Hepatocyte (in vitro differentiated cells): ENCODE measurements at regions not wholly inside any gene's neighbourhood (a gene's known extent, or its start where the extent isn't known, plus 50 kb on each side); places are given as distances from the start of the nearest gene placed in this dataset.
"Not testable (repeated sequence)": the region's sequence is repeated elsewhere in the genome, so short reads cannot be mapped to it uniquely, and the experiment has no call there.

Source experiments
- DNase-seq: peaks from one replicate; pipeline ENCODE4 v3.0.0-alpha.2; 2016; ENCODE audit warnings: low spot score
- H2AFZ ChIP-seq: fragments of 200-600 bp; sonication (generic); 2 replicates; pipeline ENCODE4 v1.6.0; 2016; ENCODE audit warnings: antibody characterized with exemption, mild to moderate bottlenecking
- H3K27ac ChIP-seq: fragments of 200-600 bp; sonication (generic); 2 replicates; pipeline ENCODE4 v1.5.1; 2016; ENCODE audit warnings: mild to moderate bottlenecking
- H3K27me3 ChIP-seq: fragments of 200-600 bp; sonication (generic); 2 replicates; pipeline ENCODE4 v1.6.1; 2016
- H3K36me3 ChIP-seq: fragments of 200-600 bp; sonication (generic); replicated peaks from 2 replicates; pipeline ENCODE4 v1.5.1; 2016; ENCODE audit warnings: low read depth; ENCODE audit not compliant: insufficient read depth
- H3K4me1 ChIP-seq: fragments of 200-600 bp; sonication (generic); 2 replicates; pipeline ENCODE4 v1.5.1; 2016; ENCODE audit warnings: mild to moderate bottlenecking, moderate library complexity; ENCODE audit not compliant: insufficient read depth
- H3K4me2 ChIP-seq: fragments of 200-600 bp; sonication (generic); 2 replicates; pipeline ENCODE4 v1.6.0; 2016
- H3K4me3 ChIP-seq: fragments of 200-600 bp; sonication (generic); 2 replicates; pipeline ENCODE4 v1.5.1; 2016; ENCODE audit warnings: mild to moderate bottlenecking
- H3K79me2 ChIP-seq: fragments of 200-600 bp; sonication (generic); 2 replicates; pipeline ENCODE4 v1.6.0; 2017; ENCODE audit warnings: mild to moderate bottlenecking
- H3K9me2 ChIP-seq: fragments of 200-600 bp; sonication (generic); replicated peaks from 2 replicates; pipeline ENCODE4 v1.6.0; 2017; ENCODE audit warnings: mild to moderate bottlenecking; ENCODE audit not compliant: insufficient read depth
- H3K9me3 ChIP-seq: fragments of 200-600 bp; sonication (generic); 2 replicates; pipeline ENCODE4 v1.5.1; 2016; ENCODE audit warnings: low read depth, mild to moderate bottlenecking
- H4K20me1 ChIP-seq: fragments of 200-600 bp; sonication (generic); 2 replicates; pipeline ENCODE4 v1.6.0; 2016; ENCODE audit warnings: mild to moderate bottlenecking; ENCODE audit not compliant: insufficient read depth, poor library complexity, severe bottlenecking
- EZH2 ChIP-seq: fragments of 200-600 bp; sonication (generic); IDR thresholded peaks from 2 replicates; pipeline ENCODE4 v1.6.1; 2016; ENCODE audit warnings: antibody characterized with exemption, mild to moderate bottlenecking, borderline replicate concordance
- EZH2phosphoT487 ChIP-seq: fragments of 200-600 bp; sonication (generic); IDR thresholded peaks from one replicate; pipeline ENCODE4 v1.6.1; 2018; ENCODE audit warnings: antibody characterized with exemption, mild to moderate bottlenecking, low read depth, moderate library complexity; ENCODE audit not compliant: unreplicated experiment, severe bottlenecking
- WGBS: methylation state at CpG from one replicate; pipeline ENCODE4 v1.1.6; 2016; ENCODE audit warnings: low lambda C conversion rate; ENCODE audit errors: missing lambda C conversion rate; 5-methylcytosine and 5-hydroxymethylcytosine counted together
- TF ChIP-seq, protein P1 (sequence below): fragments of 200-600 bp; sonication (generic); IDR thresholded peaks from 2 replicates; pipeline ENCODE4 v1.5.1; 2016; ENCODE audit warnings: antibody characterized with exemption, mild to moderate bottlenecking; ENCODE audit not compliant: poor library complexity

DNA sequence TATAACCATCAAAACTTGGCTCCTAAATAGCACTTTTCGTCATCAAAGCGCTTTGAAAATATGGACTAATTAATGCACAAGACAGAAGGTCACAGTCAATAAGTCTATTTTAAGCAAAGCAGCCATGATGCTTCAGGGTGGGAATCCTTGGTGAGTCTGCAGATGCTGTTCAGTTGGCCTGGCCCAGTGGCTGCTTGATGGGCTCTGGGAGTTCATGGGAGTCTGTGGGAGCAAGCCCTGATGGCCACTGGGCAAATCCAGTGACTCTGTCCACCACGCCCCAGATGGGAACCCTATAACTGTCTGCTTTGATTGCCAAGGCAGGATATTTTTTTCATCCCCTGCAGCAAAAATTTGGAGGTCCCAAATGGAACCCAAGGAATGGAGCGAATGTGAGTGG is 95.7 kb upstream of the CTBP2 start:
- Histone ChIP-seq H3K79me2 (no peaks in the 10 kb centered on the region), H3K27me3 (no peaks in the 10 kb centered on the region), H3K27ac (no peak overlapping the region), H3K9me3 (no peaks in the 10 kb centered on the region), H3K9me2 (no peaks in the 10 kb centered on the region), H3K4me2 (no peak overlapping the region), H4K20me1 (no peaks in the 10 kb centered on the region), H3K4me3 (no peak overlapping the region), H2AFZ (no peak overlapping the region), H3K4me1 (no peaks in the 10 kb centered on the region), H3K36me3 (no peaks in the 10 kb centered on the region)
- TF ChIP-seq, protein P1, sequence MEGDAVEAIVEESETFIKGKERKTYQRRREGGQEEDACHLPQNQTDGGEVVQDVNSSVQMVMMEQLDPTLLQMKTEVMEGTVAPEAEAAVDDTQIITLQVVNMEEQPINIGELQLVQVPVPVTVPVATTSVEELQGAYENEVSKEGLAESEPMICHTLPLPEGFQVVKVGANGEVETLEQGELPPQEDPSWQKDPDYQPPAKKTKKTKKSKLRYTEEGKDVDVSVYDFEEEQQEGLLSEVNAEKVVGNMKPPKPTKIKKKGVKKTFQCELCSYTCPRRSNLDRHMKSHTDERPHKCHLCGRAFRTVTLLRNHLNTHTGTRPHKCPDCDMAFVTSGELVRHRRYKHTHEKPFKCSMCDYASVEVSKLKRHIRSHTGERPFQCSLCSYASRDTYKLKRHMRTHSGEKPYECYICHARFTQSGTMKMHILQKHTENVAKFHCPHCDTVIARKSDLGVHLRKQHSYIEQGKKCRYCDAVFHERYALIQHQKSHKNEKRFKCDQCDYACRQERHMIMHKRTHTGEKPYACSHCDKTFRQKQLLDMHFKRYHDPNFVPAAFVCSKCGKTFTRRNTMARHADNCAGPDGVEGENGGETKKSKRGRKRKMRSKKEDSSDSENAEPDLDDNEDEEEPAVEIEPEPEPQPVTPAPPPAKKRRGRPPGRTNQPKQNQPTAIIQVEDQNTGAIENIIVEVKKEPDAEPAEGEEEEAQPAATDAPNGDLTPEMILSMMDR, result no peak
- no peak for TF ChIP-seq EZH2phosphoT487
- TF ChIP-seq EZH2, result no peak
- WGBS, result 80% methylated on average over 4 of the region's 4 CpGs
- DNase-seq, result no peak

DNA sequence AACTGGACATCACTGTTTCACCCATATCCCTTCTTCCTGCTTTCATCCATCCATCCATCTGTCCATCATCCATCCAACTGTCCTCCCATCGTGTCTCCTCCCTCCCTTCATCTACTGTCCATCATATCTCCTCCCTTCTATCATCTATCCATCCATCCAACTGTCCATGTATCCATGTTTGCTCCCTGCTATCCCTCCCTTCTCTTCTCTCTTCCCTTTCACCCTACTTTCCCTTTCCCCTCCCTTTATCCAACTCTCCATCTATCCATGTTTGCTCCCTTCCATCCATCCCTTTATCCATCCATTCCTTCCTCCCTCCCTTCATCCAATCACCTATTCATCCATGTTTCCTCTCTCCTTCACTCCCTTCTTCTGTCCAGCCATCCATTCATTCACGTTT is 92.6 kb upstream of the CTBP2 start:
- Histone ChIP-seq H3K36me3 (no peaks in the 10 kb centered on the region), H3K4me1 (no peaks in the 10 kb centered on the region), H4K20me1 (no peaks in the 10 kb centered on the region), H3K27ac (no peak overlapping the region), H3K4me3 (no peak overlapping the region), H3K9me2 (no peaks in the 10 kb centered on the region), H3K9me3 (no peaks in the 10 kb centered on the region), H3K4me2 (no peak overlapping the region), H3K79me2 (no peaks in the 10 kb centered on the region), H2AFZ (no peak overlapping the region), H3K27me3 (peaks cover 9% of the 10 kb centered on the region)
- no peak for DNase-seq
- WGBS, result 50% methylated on average over 2 of the region's 2 CpGs
- TF ChIP-seq, protein P1, result no peak
- TF ChIP-seq EZH2phosphoT487 (no peak), EZH2 (no peak)

DNA sequence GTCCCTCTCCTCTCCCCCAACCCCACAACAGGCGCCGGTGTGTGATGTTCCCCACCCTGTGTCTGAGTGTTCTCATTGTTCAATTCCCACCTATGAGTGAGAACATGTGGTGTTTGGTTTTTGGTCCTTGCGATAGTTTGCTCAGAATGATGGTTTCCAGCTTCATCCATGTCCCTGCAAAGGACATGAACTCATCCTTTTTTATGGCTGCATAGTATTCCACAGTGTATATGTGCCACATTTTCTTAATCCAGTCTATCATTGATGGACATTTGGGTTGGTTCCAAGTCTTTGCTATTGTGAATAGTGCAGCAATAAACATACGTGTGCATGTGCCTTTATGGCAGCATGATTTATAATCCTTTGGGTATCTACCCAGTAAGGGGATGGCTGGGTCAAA is 90.5 kb upstream of the CTBP2 start:
- peaks cover 14% of the 10 kb centered on the region for H3K27me3 ChIP-seq
- H3K79me2 ChIP-seq, H2AFZ ChIP-seq, H3K4me1 ChIP-seq, H3K36me3 ChIP-seq, H3K27ac ChIP-seq, DNase-seq, H3K4me3 ChIP-seq, H3K9me3 ChIP-seq, H4K20me1 ChIP-seq, H3K4me2 ChIP-seq, H3K9me2 ChIP-seq: not testable (repeated sequence)
- 97% methylated on average over 4 of the region's 4 CpGs for WGBS

DNA sequence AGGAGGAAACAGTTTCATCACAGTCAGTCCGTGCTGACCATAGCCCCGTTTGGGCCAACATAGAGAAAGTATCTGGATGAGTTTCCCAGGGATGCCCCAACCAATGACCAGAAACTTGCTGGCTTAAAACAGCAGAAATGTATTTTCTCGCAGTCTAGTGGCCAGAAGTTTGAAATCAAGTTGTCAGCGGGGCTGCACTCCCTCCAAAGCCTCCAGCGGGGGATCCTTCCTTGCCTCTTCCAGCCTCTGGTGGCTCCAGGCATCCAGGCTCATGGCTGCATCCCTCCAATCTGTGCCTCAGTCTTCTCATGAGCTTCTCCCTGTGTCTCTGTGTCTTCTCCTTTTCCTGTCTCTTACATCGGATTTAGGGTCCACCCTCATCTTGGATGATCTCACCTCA is 89.6 kb upstream of the CTBP2 start:
- H3K79me2 ChIP-seq, result no peaks in the 10 kb centered on the region
- H3K9me2 ChIP-seq, result no peaks in the 10 kb centered on the region
- H3K27ac ChIP-seq, result no peak overlapping the region
- 91% methylated on average over 6 of the region's 6 CpGs for WGBS
- peaks cover 14% of the 10 kb centered on the region for H3K27me3 ChIP-seq
- H3K4me3 ChIP-seq, result no peak overlapping the region
- DNase-seq, result no peak
- H2AFZ ChIP-seq, result no peak overlapping the region
- no peak overlapping the region for H3K4me2 ChIP-seq
- H4K20me1 ChIP-seq, result no peaks in the 10 kb centered on the region
- no peaks in the 10 kb centered on the region for H3K36me3 ChIP-seq
- no peak for TF ChIP-seq EZH2phosphoT487
- no peak for TF ChIP-seq EZH2
- TF ChIP-seq, protein P1, result no peak
- no peaks in the 10 kb centered on the region for H3K4me1 ChIP-seq
- H3K9me3 ChIP-seq, result no peaks in the 10 kb centered on the region
